ENCODE measurements at regions not wholly inside any gene's neighbourhood (a gene's known extent, or its start where the extent isn't known, plus 50 kb on each side); places are given as distances from the start of the nearest gene placed in this dataset.

DNA sequence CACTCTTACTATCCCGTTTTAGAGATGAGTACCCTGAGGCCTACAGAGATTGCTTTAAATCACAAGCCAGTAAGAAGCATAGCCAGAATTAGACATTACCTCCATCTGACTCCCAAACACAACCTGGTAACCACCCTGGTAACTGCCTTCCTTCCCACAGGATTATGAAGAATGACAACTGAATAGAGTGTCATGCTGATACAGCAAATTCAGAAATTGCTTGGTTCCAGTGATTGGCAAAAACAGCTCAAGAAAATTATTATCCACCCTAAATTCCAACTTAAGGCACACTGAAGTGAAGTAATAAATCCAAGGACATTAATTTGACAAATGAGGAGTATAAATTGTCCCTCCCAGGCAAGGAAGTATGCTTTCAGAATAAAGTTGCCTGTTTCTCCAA is 195.8 kb upstream of the RBMS1 start:
- WGBS, 2 donors = 81 to 97% methylated on average over 1 of the region's 1 CpG
- no peak overlapping the region for H3K27ac ChIP-seq (ENCODE audit: low read depth in 2 of 2, low read length in 1 of 2)

GRCh38 chr2:160694221-160694620 is 200.6 kb upstream of the RBMS1 start:
- 93 to 95% methylated on average over 2 of the region's 2 CpGs for WGBS, 2 donors
- Histone ChIP-seq H3K9me3 (ENCODE audit: control insufficient read depth in 2 of 2, insufficient read depth in 1 of 2, low read depth in 1 of 2, low read length in 1 of 2) (no peaks in the 10 kb centered on the region), H3K27ac (ENCODE audit: low read depth in 2 of 2, low read length in 1 of 2) (no peak overlapping the region), H3K36me3 (ENCODE audit: control insufficient read depth in 2 of 2, insufficient read depth in 2 of 2, low read length in 1 of 2) (no peaks in the 10 kb centered on the region), H3K27me3 (ENCODE audit: control insufficient read depth in 1 of 2, insufficient read depth in 2 of 2, low read length in 2 of 2) (no peaks in the 10 kb centered on the region), H3K4me1 (ENCODE audit: control insufficient read depth in 2 of 2, insufficient read depth in 2 of 2, low read length in 1 of 2) (peaks cover 0 to 5% of the 10 kb centered on the region in 2 donors), H3K4me3 (ENCODE audit: low read depth in 1 of 2, low read length in 2 of 2) (no peak overlapping the region)

More for the DNA sequence above, 195.8 kb upstream of the RBMS1 start:
- no peaks in the 10 kb centered on the region for H3K9me3 ChIP-seq (ENCODE audit: control insufficient read depth in 2 of 2, insufficient read depth in 1 of 2, low read depth in 1 of 2, low read length in 1 of 2)
- H3K27me3 ChIP-seq (ENCODE audit: control insufficient read depth in 1 of 2, insufficient read depth in 2 of 2, low read length in 2 of 2) = no peaks in the 10 kb centered on the region
- H3K4me3 ChIP-seq (ENCODE audit: low read depth in 1 of 2, low read length in 2 of 2) = no peak overlapping the region
- H3K4me1 ChIP-seq (ENCODE audit: control insufficient read depth in 2 of 2, insufficient read depth in 2 of 2, low read length in 1 of 2) = peaks cover 0 to 1% of the 10 kb centered on the region in 2 donors
- H3K36me3 ChIP-seq (ENCODE audit: control insufficient read depth in 2 of 2, insufficient read depth in 2 of 2, low read length in 1 of 2) = no peaks in the 10 kb centered on the region

DNA sequence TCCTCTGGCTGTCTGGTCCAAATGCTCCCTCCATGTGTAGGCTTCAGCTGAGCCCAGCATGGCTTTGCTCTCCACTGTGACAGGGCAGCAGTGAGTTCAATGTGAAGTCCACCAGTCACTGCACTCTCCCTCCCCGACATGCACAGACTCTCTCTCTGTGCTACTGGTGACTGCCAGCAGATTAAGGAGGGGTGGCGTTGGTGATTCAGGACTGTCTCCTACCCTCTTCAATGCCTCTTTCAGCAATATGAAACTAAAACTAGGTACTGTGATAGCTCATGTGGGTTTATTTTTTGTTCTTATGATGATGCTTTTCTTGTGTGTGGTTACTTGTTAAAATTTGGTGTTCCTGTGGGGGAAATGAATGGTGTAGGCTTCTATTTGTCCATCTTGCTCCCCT is 201.0 kb upstream of the RBMS1 start:
- H3K27me3 ChIP-seq (ENCODE audit: control insufficient read depth in 1 of 2, insufficient read depth in 2 of 2, low read length in 2 of 2) = no peaks in the 10 kb centered on the region
- no peaks in the 10 kb centered on the region for H3K9me3 ChIP-seq (ENCODE audit: control insufficient read depth in 2 of 2, insufficient read depth in 1 of 2, low read depth in 1 of 2, low read length in 1 of 2)
- H3K36me3 ChIP-seq (ENCODE audit: control insufficient read depth in 2 of 2, insufficient read depth in 2 of 2, low read length in 1 of 2) = no peaks in the 10 kb centered on the region
- H3K4me3 ChIP-seq (ENCODE audit: low read depth in 1 of 2, low read length in 2 of 2) = no peak overlapping the region
- H3K27ac ChIP-seq (ENCODE audit: low read depth in 2 of 2, low read length in 1 of 2) = no peak overlapping the region
- 41 to 43% methylated on average over 2 of the region's 2 CpGs for WGBS, 2 donors
- peaks cover 0 to 5% of the 10 kb centered on the region in 2 donors for H3K4me1 ChIP-seq (ENCODE audit: control insufficient read depth in 2 of 2, insufficient read depth in 2 of 2, low read length in 1 of 2)

DNA sequence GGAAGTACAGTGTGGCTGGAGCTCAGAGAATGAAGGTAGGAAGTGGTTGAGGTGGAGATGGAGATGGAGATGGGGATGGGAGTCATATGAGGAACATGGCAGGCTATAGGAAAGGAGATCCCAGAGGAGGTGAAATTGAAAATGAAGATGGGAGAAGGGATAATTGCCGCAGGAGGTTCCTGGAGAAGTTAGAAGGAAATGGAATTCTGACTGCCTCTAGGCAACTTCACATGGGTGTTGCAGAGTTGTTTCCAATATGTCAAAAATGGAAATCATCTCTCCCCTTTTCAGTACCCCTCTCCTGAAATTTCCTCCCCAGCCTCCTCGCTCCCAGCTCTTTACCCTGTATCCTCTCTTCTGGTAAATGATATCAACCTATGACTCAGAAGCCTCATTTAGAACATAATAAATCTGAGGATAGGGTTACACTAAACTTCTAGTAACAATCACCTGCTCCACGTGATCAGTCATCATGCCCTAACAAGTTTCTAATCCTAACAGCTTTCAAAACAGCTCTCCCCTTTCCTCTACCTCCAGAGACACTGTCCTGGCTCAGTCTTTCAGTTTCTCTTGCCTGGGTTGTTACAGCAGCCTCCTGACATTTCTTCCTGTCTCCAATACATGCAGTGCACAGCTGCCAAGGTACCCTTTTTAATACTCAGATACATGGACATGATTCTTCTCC is 201.9 kb upstream of the RBMS1 start:
- Histone ChIP-seq H3K4me1 (ENCODE audit: control insufficient read depth in 2 of 2, insufficient read depth in 2 of 2, low read length in 1 of 2) (peaks cover 0 to 5% of the 10 kb centered on the region in 2 donors), H3K27ac (ENCODE audit: low read depth in 2 of 2, low read length in 1 of 2) (no peak overlapping the region), H3K4me3 (ENCODE audit: low read depth in 1 of 2, low read length in 2 of 2) (no peak overlapping the region), H3K36me3 (ENCODE audit: control insufficient read depth in 2 of 2, insufficient read depth in 2 of 2, low read length in 1 of 2) (no peaks in the 10 kb centered on the region), H3K27me3 (ENCODE audit: control insufficient read depth in 1 of 2, insufficient read depth in 2 of 2, low read length in 2 of 2) (no peaks in the 10 kb centered on the region), H3K9me3 (ENCODE audit: control insufficient read depth in 2 of 2, insufficient read depth in 1 of 2, low read depth in 1 of 2, low read length in 1 of 2) (no peaks in the 10 kb centered on the region)
- 57 to 69% methylated on average over 3 of the region's 3 CpGs for WGBS, 2 donors

DNA sequence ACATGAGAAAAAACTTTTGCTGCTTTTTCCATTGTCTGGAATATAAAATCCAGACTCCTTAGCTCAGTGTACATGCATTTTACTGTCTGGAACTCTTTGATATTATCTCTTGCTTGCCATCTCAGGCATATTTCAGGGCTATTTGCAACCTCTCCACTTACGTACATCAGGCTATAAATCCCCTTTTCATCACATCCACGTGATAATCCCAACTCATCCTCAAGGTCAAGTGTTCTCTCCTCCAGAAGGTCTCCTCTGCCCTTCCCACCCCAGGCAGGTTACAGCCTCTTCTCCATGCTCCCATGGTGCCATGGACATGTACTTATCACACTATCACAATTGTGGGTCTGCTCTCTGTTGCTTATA is 202.5 kb upstream of the RBMS1 start:
- WGBS, 2 donors = 74 to 80% methylated on average over 2 of the region's 2 CpGs
- Histone ChIP-seq H3K27ac (ENCODE audit: low read depth in 2 of 2, low read length in 1 of 2) (no peak overlapping the region), H3K9me3 (ENCODE audit: control insufficient read depth in 2 of 2, insufficient read depth in 1 of 2, low read depth in 1 of 2, low read length in 1 of 2) (no peaks in the 10 kb centered on the region), H3K27me3 (ENCODE audit: control insufficient read depth in 1 of 2, insufficient read depth in 2 of 2, low read length in 2 of 2) (no peaks in the 10 kb centered on the region), H3K4me1 (ENCODE audit: control insufficient read depth in 2 of 2, insufficient read depth in 2 of 2, low read length in 1 of 2) (peaks cover 0 to 5% of the 10 kb centered on the region in 2 donors), H3K4me3 (ENCODE audit: low read depth in 1 of 2, low read length in 2 of 2) (no peak overlapping the region), H3K36me3 (ENCODE audit: control insufficient read depth in 2 of 2, insufficient read depth in 2 of 2, low read length in 1 of 2) (no peaks in the 10 kb centered on the region)

GRCh38 chr2:160697817-160698216 is 204.2 kb upstream of the RBMS1 start:
- Histone ChIP-seq H3K9me3 (ENCODE audit: control insufficient read depth in 2 of 2, insufficient read depth in 1 of 2, low read depth in 1 of 2, low read length in 1 of 2) (no peaks in the 10 kb centered on the region), H3K27me3 (ENCODE audit: control insufficient read depth in 1 of 2, insufficient read depth in 2 of 2, low read length in 2 of 2) (no peaks in the 10 kb centered on the region), H3K4me1 (ENCODE audit: control insufficient read depth in 2 of 2, insufficient read depth in 2 of 2, low read length in 1 of 2) (peaks cover 0 to 5% of the 10 kb centered on the region in 2 donors), H3K27ac (ENCODE audit: low read depth in 2 of 2, low read length in 1 of 2) (no peak overlapping the region), H3K36me3 (ENCODE audit: control insufficient read depth in 2 of 2, insufficient read depth in 2 of 2, low read length in 1 of 2) (no peaks in the 10 kb centered on the region), H3K4me3 (ENCODE audit: low read depth in 1 of 2, low read length in 2 of 2) (no peak overlapping the region)
- 94% methylated on average over 6 of the region's 6 CpGs for WGBS, 2 donors

DNA sequence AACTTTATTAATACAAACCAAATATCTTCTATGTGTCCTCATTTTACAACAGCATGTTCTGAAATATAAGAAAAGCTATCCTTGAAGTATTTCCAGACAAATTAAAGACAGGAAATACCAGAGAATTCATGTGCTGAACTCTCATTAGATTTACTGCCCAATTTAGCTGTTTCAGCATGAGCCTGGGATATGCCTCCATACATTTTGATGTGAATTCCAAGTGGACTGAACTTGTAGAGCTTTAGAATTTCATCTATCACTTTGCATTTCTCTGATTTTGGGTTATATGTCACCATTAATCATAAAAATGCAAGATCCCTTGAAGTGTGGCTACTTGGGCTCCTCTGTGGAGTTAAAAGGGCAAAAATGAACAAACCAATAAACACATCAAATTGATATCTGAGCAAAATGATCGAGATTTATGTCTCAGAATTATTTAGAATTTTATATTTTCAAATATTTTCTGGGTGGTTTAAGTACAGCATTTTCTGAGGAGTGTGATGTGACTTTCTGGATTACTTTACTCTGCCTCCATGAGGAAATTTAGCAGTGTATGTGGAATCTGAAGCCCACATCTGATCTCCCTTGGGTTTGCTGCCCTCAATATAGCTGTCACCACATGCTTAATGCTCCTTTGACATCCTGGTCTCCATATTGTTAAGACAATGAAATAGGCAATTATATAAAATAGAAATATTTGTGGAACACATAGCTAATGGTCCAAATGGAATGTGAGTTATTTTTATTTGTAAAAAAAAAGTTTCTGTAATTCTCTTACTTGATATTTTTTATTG is 206.6 kb upstream of the RBMS1 start:
- H3K36me3 ChIP-seq (ENCODE audit: control insufficient read depth in 2 of 2, insufficient read depth in 2 of 2, low read length in 1 of 2) = no peaks in the 10 kb centered on the region
- H3K9me3 ChIP-seq (ENCODE audit: control insufficient read depth in 2 of 2, insufficient read depth in 1 of 2, low read depth in 1 of 2, low read length in 1 of 2) = no peaks in the 10 kb centered on the region
- 54 to 83% methylated on average over 1 of the region's 1 CpG for WGBS, 2 donors
- peaks cover 0 to 5% of the 10 kb centered on the region in 2 donors for H3K4me1 ChIP-seq (ENCODE audit: control insufficient read depth in 2 of 2, insufficient read depth in 2 of 2, low read length in 1 of 2)
- H3K4me3 ChIP-seq (ENCODE audit: low read depth in 1 of 2, low read length in 2 of 2) = no peak overlapping the region
- H3K27ac ChIP-seq (ENCODE audit: low read depth in 2 of 2, low read length in 1 of 2) = no peak overlapping the region
- H3K27me3 ChIP-seq (ENCODE audit: control insufficient read depth in 1 of 2, insufficient read depth in 2 of 2, low read length in 2 of 2) = no peaks in the 10 kb centered on the region

DNA sequence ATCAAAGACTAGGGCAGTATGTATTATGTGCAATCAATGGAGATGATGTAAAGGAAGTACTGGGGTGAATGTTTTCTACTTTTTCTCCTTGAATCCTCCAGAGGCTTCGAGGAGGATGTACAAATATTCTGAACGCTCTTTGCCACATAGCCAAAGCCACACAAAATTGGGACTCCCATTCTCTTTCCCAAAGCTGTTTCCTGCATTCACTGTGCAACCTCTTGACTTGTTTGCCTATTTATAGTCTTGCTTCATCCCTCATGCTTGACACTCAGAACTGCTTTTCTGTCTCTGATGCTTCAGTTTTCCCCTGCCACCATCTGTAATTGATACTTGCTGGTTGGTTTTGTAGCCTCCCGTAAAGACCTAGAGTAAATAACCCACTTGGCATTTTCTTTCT is 208.2 kb upstream of the RBMS1 start:
- WGBS, 2 donors = 43 to 50% methylated on average over 3 of the region's 3 CpGs
- H3K9me3 ChIP-seq (ENCODE audit: control insufficient read depth in 2 of 2, insufficient read depth in 1 of 2, low read depth in 1 of 2, low read length in 1 of 2) = no peaks in the 10 kb centered on the region
- H3K36me3 ChIP-seq (ENCODE audit: control insufficient read depth in 2 of 2, insufficient read depth in 2 of 2, low read length in 1 of 2) = no peaks in the 10 kb centered on the region
- H3K27ac ChIP-seq (ENCODE audit: low read depth in 2 of 2, low read length in 1 of 2) = no peak overlapping the region
- no peaks in the 10 kb centered on the region for H3K27me3 ChIP-seq (ENCODE audit: control insufficient read depth in 1 of 2, insufficient read depth in 2 of 2, low read length in 2 of 2)
- no peak overlapping the region for H3K4me3 ChIP-seq (ENCODE audit: low read depth in 1 of 2, low read length in 2 of 2)
- H3K4me1 ChIP-seq (ENCODE audit: control insufficient read depth in 2 of 2, insufficient read depth in 2 of 2, low read length in 1 of 2) = peaks cover 0 to 3% of the 10 kb centered on the region in 2 donors

DNA sequence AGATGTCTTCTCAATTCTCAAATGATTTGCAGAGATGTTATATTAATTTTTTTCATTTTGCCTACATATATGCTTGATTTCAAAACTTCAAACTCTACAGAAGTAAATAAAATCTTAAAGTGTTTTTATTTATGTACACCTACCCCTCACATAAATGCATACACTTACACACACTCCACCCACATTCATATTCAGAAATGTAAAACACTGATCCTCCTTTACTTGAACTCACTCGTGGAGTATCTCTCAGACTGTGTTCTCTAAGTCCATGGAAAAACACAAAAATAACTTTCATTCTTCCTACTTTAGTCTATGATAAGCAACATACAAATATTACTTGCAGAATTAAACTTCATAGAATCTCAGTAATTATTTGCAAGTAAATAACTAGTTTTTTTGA is 209.1 kb upstream of the RBMS1 start:
- H3K36me3 ChIP-seq (ENCODE audit: control insufficient read depth in 2 of 2, insufficient read depth in 2 of 2, low read length in 1 of 2) = no peaks in the 10 kb centered on the region
- H3K4me3 ChIP-seq (ENCODE audit: low read depth in 1 of 2, low read length in 2 of 2) = no peak overlapping the region
- WGBS, 2 donors = 80 to 84% methylated on average over 1 of the region's 1 CpG
- H3K4me1 ChIP-seq (ENCODE audit: control insufficient read depth in 2 of 2, insufficient read depth in 2 of 2, low read length in 1 of 2) = peaks cover 0 to 3% of the 10 kb centered on the region in 2 donors
- no peaks in the 10 kb centered on the region for H3K27me3 ChIP-seq (ENCODE audit: control insufficient read depth in 1 of 2, insufficient read depth in 2 of 2, low read length in 2 of 2)
- H3K9me3 ChIP-seq (ENCODE audit: control insufficient read depth in 2 of 2, insufficient read depth in 1 of 2, low read depth in 1 of 2, low read length in 1 of 2) = no peaks in the 10 kb centered on the region
- H3K27ac ChIP-seq (ENCODE audit: low read depth in 2 of 2, low read length in 1 of 2) = no peak overlapping the region

Measured in esophagus (tissue), 2 donors.